HepG2 (cell line): ENCODE measurements at regions not wholly inside any gene's neighbourhood (a gene's known extent, or its start where the extent isn't known, plus 50 kb on each side); places are given as distances from the start of the nearest gene placed in this dataset.

Experiments used
- CBX1 ChIP-seq: IDR thresholded peaks from one replicate; pipeline ENCODE4 v1.6.1; 2016; ENCODE audit warnings: antibody characterized with exemption, low read depth
- ZNF10 ChIP-seq: sonication (generic); formaldehyde crosslinking; IDR thresholded peaks from 2 replicates; pipeline ENCODE4 v1.4.0; 2020; ENCODE audit warnings: mild to moderate bottlenecking, low read depth, missing genetic modification reagents, borderline replicate concordance
- TF ChIP-seq, protein P1 (sequence below): sonication (generic); formaldehyde crosslinking; IDR thresholded peaks from one replicate; pipeline ENCODE4 v1.5.1; 2020; ENCODE audit warnings: mild to moderate bottlenecking, missing genetic modification reagents; ENCODE audit errors: not compliant biosample characterization
- TF ChIP-seq, protein P2 (sequence below): sonication (generic); formaldehyde crosslinking; IDR thresholded peaks from 2 replicates; pipeline ENCODE4 v1.4.0; 2020; ENCODE audit warnings: missing genetic modification reagents
- TF ChIP-seq, protein P3 (sequence below): sonication (generic); formaldehyde crosslinking; IDR thresholded peaks from 2 replicates; pipeline ENCODE4 v1.4.0; 2020; ENCODE audit warnings: missing genetic modification reagents

DNA sequence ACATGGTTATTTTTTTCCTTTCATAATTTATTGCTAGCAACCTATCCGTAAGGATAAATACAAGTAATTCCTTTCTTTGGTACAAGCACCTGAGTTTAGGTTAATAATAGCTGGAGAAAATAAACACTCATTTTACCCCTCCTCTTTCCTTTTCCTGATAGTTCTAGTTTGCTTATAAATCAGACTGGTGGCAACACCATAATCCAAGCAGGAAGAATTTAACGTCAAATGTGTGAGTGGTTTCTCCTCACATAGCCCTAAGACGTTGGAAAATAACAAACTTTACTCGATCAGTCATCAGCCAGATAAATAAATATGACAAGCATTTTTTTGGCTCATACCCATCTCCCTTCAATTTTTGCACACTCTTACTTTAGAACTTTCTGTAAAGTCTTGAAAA lies 190.3 kb upstream of the FAM241A start:
- TF ChIP-seq, protein P1, sequence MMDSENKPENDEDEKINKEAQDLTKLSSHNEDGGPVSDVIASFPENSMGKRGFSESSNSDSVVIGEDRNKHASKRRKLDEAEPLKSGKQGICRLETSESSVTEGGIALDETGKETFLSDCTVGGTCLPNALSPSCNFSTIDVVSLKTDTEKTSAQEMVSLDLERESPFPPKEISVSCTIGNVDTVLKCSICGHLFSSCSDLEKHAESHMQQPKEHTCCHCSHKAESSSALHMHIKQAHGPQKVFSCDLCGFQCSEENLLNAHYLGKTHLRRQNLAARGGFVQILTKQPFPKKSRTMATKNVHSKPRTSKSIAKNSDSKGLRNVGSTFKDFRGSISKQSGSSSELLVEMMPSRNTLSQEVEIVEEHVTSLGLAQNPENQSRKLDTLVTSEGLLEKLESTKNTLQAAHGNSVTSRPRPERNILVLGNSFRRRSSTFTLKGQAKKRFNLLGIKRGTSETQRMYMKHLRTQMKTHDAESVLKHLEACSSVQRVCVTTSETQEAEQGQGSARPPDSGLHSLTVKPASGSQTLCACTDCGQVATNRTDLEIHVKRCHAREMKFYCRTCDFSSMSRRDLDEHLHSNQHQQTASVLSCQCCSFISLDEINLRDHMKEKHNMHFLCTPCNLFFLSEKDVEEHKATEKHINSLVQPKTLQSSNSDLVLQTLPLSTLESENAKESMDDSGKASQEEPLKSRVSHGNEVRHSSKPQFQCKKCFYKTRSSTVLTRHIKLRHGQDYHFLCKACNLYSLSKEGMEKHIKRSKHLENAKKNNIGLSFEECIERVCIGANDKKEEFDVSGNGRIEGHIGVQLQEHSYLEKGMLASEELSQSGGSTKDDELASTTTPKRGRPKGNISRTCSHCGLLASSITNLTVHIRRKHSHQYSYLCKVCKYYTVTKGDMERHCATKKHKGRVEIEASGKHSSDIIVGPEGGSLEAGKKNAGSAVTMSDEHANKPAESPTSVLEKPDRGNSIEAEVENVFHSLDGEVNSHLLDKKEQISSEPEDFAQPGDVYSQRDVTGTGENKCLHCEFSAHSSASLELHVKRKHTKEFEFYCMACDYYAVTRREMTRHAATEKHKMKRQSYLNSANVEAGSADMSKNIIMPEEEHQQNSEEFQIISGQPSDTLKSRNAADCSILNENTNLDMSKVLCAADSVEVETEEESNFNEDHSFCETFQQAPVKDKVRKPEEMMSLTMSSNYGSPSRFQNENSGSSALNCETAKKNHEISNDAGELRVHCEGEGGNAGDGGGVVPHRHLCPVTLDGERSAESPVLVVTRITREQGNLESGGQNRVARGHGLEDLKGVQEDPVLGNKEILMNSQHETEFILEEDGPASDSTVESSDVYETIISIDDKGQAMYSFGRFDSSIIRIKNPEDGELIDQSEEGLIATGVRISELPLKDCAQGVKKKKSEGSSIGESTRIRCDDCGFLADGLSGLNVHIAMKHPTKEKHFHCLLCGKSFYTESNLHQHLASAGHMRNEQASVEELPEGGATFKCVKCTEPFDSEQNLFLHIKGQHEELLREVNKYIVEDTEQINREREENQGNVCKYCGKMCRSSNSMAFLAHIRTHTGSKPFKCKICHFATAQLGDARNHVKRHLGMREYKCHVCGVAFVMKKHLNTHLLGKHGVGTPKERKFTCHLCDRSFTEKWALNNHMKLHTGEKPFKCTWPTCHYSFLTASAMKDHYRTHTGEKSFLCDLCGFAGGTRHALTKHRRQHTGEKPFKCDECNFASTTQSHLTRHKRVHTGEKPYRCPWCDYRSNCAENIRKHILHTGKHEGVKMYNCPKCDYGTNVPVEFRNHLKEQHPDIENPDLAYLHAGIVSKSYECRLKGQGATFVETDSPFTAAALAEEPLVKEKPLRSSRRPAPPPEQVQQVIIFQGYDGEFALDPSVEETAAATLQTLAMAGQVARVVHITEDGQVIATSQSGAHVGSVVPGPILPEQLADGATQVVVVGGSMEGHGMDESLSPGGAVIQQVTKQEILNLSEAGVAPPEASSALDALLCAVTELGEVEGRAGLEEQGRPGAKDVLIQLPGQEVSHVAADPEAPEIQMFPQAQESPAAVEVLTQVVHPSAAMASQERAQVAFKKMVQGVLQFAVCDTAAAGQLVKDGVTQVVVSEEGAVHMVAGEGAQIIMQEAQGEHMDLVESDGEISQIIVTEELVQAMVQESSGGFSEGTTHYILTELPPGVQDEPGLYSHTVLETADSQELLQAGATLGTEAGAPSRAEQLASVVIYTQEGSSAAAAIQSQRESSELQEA (CRISPR knock-in tag): no peak
- TF ChIP-seq, protein P2, sequence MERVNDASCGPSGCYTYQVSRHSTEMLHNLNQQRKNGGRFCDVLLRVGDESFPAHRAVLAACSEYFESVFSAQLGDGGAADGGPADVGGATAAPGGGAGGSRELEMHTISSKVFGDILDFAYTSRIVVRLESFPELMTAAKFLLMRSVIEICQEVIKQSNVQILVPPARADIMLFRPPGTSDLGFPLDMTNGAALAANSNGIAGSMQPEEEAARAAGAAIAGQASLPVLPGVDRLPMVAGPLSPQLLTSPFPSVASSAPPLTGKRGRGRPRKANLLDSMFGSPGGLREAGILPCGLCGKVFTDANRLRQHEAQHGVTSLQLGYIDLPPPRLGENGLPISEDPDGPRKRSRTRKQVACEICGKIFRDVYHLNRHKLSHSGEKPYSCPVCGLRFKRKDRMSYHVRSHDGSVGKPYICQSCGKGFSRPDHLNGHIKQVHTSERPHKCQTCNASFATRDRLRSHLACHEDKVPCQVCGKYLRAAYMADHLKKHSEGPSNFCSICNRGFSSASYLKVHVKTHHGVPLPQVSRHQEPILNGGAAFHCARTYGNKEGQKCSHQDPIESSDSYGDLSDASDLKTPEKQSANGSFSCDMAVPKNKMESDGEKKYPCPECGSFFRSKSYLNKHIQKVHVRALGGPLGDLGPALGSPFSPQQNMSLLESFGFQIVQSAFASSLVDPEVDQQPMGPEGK: no peak
- TF ChIP-seq, protein P3, sequence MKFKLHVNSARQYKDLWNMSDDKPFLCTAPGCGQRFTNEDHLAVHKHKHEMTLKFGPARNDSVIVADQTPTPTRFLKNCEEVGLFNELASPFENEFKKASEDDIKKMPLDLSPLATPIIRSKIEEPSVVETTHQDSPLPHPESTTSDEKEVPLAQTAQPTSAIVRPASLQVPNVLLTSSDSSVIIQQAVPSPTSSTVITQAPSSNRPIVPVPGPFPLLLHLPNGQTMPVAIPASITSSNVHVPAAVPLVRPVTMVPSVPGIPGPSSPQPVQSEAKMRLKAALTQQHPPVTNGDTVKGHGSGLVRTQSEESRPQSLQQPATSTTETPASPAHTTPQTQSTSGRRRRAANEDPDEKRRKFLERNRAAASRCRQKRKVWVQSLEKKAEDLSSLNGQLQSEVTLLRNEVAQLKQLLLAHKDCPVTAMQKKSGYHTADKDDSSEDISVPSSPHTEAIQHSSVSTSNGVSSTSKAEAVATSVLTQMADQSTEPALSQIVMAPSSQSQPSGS (CRISPR knock-in tag): no peak
- TF ChIP-seq CBX1 (no peak), ZNF10 (CRISPR knock-in tag) (no peak)
